ENCODE measurements at regions not wholly inside any gene's neighbourhood (a gene's known extent, or its start where the extent isn't known, plus 50 kb on each side); places are given as distances from the start of the nearest gene placed in this dataset.
A peak's percentile ranks its signal among the peaks of the same experiment; 100 is the strongest.
"Not testable (repeated sequence)": the region's sequence is repeated elsewhere in the genome, so short reads cannot be mapped to it uniquely, and the experiment has no call there.

DNA sequence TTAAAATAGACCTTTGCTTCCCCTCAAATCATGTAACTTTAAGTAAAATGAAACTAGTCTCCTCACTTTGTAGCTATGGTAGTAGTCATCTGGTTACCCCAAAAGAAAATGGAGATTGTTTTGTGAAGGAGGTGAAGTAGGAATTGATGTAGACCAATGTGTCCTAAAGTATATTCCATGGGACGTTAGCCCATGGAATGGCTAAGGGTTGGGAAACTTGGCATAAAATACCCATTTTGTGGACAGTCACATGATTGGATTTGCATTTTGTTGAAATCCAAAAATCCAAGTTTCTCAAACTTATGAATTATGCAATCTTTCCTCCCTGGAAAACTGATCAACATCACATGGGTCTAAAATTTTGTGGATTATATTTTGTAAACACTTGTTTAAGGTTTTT, 290.6 kb downstream of the OSTF1 start:
- Histone ChIP-seq H3K9ac (ENCODE audit: low read length) (no peak overlapping the region), H3K36me3 (ENCODE audit: control insufficient read depth, low read depth, low read length) (no peaks in the 10 kb centered on the region), H3K27me3 (ENCODE audit: control insufficient read depth, insufficient read depth, low read length) (no peaks in the 10 kb centered on the region), H3K4me3 (ENCODE audit: low read length) (no peak overlapping the region), H3K9me3 (ENCODE audit: control insufficient read depth, low read depth, low read length) (peaks cover 14% of the 10 kb centered on the region), H3K4me1 (ENCODE audit: control insufficient read depth, low read depth, low read length) (no peaks in the 10 kb centered on the region), H3K27ac (ENCODE audit: low read length) (no peak overlapping the region)

DNA sequence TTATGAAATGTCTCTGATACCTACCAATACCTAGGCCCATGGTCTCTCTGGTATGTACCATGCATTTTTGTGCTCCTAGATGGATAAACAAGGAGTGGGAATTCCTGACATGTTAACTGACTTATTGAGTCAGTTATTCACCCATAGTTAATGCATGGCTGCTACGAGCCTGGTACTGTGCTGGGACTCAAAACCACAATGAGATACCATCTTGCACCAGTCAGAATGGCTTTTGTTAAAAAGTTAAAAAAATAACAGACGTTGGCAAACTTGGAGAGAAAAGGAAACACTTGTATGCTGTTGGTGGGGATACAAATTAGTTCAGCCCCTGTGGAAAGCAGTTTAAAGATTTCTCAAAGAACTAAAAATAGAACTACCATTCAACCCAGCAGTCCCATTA, 293.8 kb downstream of the OSTF1 start:
- Histone ChIP-seq H3K9ac (ENCODE audit: low read length) (no peak overlapping the region), H3K27me3 (ENCODE audit: control insufficient read depth, insufficient read depth, low read length) (no peaks in the 10 kb centered on the region)

DNA sequence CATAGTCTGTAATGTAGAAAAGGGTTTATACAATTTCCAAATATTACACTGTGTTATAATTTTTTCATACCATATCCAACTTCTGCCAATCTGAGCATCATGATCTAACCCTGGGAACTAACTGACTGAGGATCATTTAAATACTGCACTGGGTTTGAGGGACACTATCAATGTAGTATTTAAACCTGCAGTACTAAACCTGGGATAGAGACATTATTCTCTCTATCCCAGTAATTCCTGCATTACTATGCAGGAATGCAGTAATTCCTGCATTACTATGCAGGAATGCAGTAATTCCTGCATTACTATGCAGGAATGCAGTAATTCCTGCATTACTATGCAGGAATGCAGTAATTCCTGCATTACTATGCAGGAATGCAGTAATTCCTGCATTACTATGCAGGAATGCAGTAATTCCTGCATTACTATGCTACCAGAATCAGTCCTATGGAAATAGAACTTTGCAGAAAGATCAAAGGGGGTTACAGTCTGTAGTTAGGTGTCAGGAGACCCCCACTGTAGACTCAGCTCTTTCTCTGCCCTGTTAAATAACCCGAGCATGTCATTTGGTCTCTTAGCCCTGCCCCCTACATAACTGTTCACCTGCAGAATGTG, 295.2 kb downstream of the OSTF1 start:
- peaks cover 31% of the 10 kb centered on the region for H3K9me3 ChIP-seq (ENCODE audit: control insufficient read depth, low read depth, low read length)
- H3K27me3 ChIP-seq (ENCODE audit: control insufficient read depth, insufficient read depth, low read length); H3K4me3 ChIP-seq (ENCODE audit: low read length); H3K9ac ChIP-seq (ENCODE audit: low read length); H3K4me1 ChIP-seq (ENCODE audit: control insufficient read depth, low read depth, low read length); H3K36me3 ChIP-seq (ENCODE audit: control insufficient read depth, low read depth, low read length): not testable (repeated sequence)
- peak overlapping the region; percentile 53 for H3K27ac ChIP-seq (ENCODE audit: low read length)

More for the DNA sequence above, 293.8 kb downstream of the OSTF1 start:
- Histone ChIP-seq H3K9me3 (ENCODE audit: control insufficient read depth, low read depth, low read length) (peaks cover 31% of the 10 kb centered on the region), H3K36me3 (ENCODE audit: control insufficient read depth, low read depth, low read length) (no peaks in the 10 kb centered on the region), H3K4me1 (ENCODE audit: control insufficient read depth, low read depth, low read length) (no peaks in the 10 kb centered on the region), H3K27ac (ENCODE audit: low read length) (no peak overlapping the region), H3K4me3 (ENCODE audit: low read length) (no peak overlapping the region)

DNA sequence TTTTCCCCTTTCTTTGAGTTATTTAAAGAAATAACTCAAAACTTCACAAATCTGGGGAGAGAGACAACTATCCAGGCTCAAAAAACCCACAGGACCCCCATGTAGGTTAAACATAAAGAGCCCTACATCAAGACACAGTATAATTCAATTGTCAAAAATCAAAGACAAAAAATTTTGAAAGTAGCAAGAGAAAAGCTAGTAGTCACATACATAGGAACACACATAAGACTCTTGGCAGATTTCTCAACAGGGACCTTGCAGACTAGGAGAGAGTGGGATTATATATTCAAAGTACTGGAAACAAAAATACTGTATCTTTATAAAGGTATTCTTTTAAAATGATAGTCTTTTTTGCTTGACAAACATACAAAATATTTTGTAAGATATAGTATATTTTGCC, 296.9 kb downstream of the OSTF1 start:
- Histone ChIP-seq H3K27me3 (ENCODE audit: control insufficient read depth, insufficient read depth, low read length) (no peaks in the 10 kb centered on the region), H3K9ac (ENCODE audit: low read length) (no peak overlapping the region), H3K36me3 (ENCODE audit: control insufficient read depth, low read depth, low read length) (no peaks in the 10 kb centered on the region), H3K4me1 (ENCODE audit: control insufficient read depth, low read depth, low read length) (no peaks in the 10 kb centered on the region), H3K9me3 (ENCODE audit: control insufficient read depth, low read depth, low read length) (peaks cover 31% of the 10 kb centered on the region), H3K4me3 (ENCODE audit: low read length) (no peak overlapping the region), H3K27ac (ENCODE audit: low read length) (no peak overlapping the region)

DNA sequence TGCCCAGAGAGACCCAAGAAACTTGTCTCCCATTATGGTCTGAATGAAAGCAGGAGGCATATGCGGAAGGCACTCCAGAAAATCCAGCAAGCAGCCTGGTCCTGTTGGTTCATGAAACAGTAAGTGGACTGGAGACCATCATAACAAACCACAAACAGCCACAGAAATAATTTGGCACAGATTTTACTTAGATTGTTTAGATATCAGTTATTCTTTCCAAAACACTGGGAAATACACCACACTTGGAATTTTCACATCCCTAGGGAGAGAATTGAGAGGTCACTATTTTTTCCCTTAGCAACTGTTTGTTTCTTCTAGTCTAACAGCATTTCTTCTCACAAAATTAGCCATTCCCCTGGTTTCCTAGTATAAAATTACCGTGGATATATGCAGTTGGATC, 300.8 kb downstream of the OSTF1 start:
- no peak overlapping the region for H3K9ac ChIP-seq (ENCODE audit: low read length)
- H3K36me3 ChIP-seq (ENCODE audit: control insufficient read depth, low read depth, low read length), result no peaks in the 10 kb centered on the region
- H3K4me1 ChIP-seq (ENCODE audit: control insufficient read depth, low read depth, low read length), result no peaks in the 10 kb centered on the region
- H3K27ac ChIP-seq (ENCODE audit: low read length), result no peak overlapping the region
- H3K9me3 ChIP-seq (ENCODE audit: control insufficient read depth, low read depth, low read length), result peaks cover 16% of the 10 kb centered on the region
- no peak overlapping the region for H3K4me3 ChIP-seq (ENCODE audit: low read length)
- no peaks in the 10 kb centered on the region for H3K27me3 ChIP-seq (ENCODE audit: control insufficient read depth, insufficient read depth, low read length)

DNA sequence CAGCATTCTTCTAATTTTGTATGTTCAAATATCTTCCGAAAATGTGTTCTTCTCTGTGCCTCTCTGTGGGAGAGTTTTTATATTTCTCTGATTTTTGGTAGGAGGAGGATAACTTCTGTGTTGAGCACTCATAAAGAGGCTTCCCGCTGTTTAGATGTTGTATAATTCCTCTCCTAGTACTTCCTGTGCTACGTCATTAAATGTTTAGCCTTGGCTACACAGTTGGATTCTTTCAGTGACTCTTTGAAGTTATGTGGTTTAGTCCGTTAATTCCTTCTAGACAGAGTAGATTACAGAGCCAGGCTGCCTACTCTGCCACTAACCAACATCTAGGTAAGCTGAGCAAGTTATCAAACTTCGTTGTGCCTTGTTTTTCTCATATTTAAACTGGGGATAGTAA, 302.6 kb downstream of the OSTF1 start:
- Histone ChIP-seq H3K9me3 (ENCODE audit: control insufficient read depth, low read depth, low read length) (no peaks in the 10 kb centered on the region), H3K4me1 (ENCODE audit: control insufficient read depth, low read depth, low read length) (no peaks in the 10 kb centered on the region), H3K27ac (ENCODE audit: low read length) (no peak overlapping the region), H3K4me3 (ENCODE audit: low read length) (no peak overlapping the region), H3K27me3 (ENCODE audit: control insufficient read depth, insufficient read depth, low read length) (no peaks in the 10 kb centered on the region), H3K36me3 (ENCODE audit: control insufficient read depth, low read depth, low read length) (no peaks in the 10 kb centered on the region), H3K9ac (ENCODE audit: low read length) (no peak overlapping the region)

DNA sequence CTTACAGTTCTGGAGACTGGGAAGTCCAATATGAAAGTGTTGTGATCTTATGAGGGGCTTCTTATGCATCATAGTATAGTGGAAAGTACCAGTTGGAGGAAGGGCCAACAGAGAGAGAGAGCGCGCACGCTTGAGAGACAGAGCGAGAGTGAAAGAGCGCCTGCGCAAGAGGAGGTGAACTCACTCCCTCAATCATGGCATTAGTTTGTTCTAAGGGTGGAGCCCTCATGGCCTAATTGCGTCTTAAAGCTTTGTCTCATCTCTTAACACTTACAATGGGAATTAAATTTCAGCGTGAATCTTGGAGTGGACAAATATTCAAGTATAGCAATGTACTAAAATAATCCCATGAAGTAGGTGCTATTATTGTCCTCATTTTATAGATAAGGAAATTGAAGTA, 303.2 kb downstream of the OSTF1 start:
- Histone ChIP-seq H3K4me1 (ENCODE audit: control insufficient read depth, low read depth, low read length) (no peaks in the 10 kb centered on the region), H3K9ac (ENCODE audit: low read length) (no peak overlapping the region), H3K9me3 (ENCODE audit: control insufficient read depth, low read depth, low read length) (no peaks in the 10 kb centered on the region), H3K27ac (ENCODE audit: low read length) (no peak overlapping the region), H3K4me3 (ENCODE audit: low read length) (no peak overlapping the region), H3K36me3 (ENCODE audit: control insufficient read depth, low read depth, low read length) (no peaks in the 10 kb centered on the region), H3K27me3 (ENCODE audit: control insufficient read depth, insufficient read depth, low read length) (no peaks in the 10 kb centered on the region)

GRCh38 chr9:75395336-75395735, 307.0 kb downstream of the OSTF1 start:
- H3K27me3 ChIP-seq (ENCODE audit: control insufficient read depth, insufficient read depth, low read length), result no peaks in the 10 kb centered on the region
- H3K9ac ChIP-seq (ENCODE audit: low read length), result no peak overlapping the region
- no peaks in the 10 kb centered on the region for H3K9me3 ChIP-seq (ENCODE audit: control insufficient read depth, low read depth, low read length)
- H3K4me1 ChIP-seq (ENCODE audit: control insufficient read depth, low read depth, low read length), result no peaks in the 10 kb centered on the region
- H3K4me3 ChIP-seq (ENCODE audit: low read length), result no peak overlapping the region
- no peaks in the 10 kb centered on the region for H3K36me3 ChIP-seq (ENCODE audit: control insufficient read depth, low read depth, low read length)
- no peak overlapping the region for H3K27ac ChIP-seq (ENCODE audit: low read length)

GRCh38 chr9:75397836-75398235, 309.5 kb downstream of the OSTF1 start:
- Histone ChIP-seq H3K9me3 (ENCODE audit: control insufficient read depth, low read depth, low read length) (no peaks in the 10 kb centered on the region), H3K27me3 (ENCODE audit: control insufficient read depth, insufficient read depth, low read length) (no peaks in the 10 kb centered on the region), H3K9ac (ENCODE audit: low read length) (no peak overlapping the region), H3K4me3 (ENCODE audit: low read length) (no peak overlapping the region), H3K4me1 (ENCODE audit: control insufficient read depth, low read depth, low read length) (no peaks in the 10 kb centered on the region), H3K27ac (ENCODE audit: low read length) (no peak overlapping the region), H3K36me3 (ENCODE audit: control insufficient read depth, low read depth, low read length) (no peaks in the 10 kb centered on the region)

DNA sequence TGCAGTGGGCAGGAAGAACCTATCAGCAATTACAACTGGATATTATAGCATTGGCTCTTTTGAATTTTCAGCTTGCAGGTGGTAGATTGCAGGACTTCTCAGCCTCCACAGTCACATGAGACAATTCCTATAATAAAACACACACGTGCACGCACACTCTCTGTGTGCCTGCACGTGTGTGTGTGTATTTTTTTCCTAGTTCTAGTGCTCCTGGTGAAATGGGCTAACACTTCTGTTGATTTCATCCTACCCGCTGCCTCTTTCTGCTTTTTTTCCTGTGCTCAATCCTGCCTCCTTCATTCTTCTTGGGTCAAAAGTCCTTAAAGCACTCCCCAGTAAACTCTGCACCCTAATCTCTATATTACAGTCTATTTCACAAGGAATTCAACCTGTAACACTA, 320.1 kb downstream of the OSTF1 start:
- no peak overlapping the region for H3K27ac ChIP-seq (ENCODE audit: low read length)
- no peaks in the 10 kb centered on the region for H3K4me1 ChIP-seq (ENCODE audit: control insufficient read depth, low read depth, low read length)
- H3K4me3 ChIP-seq (ENCODE audit: low read length), result no peak overlapping the region
- H3K36me3 ChIP-seq (ENCODE audit: control insufficient read depth, low read depth, low read length), result no peaks in the 10 kb centered on the region
- no peak overlapping the region for H3K9ac ChIP-seq (ENCODE audit: low read length)
- no peaks in the 10 kb centered on the region for H3K27me3 ChIP-seq (ENCODE audit: control insufficient read depth, insufficient read depth, low read length)
- H3K9me3 ChIP-seq (ENCODE audit: control insufficient read depth, low read depth, low read length), result no peaks in the 10 kb centered on the region

DNA sequence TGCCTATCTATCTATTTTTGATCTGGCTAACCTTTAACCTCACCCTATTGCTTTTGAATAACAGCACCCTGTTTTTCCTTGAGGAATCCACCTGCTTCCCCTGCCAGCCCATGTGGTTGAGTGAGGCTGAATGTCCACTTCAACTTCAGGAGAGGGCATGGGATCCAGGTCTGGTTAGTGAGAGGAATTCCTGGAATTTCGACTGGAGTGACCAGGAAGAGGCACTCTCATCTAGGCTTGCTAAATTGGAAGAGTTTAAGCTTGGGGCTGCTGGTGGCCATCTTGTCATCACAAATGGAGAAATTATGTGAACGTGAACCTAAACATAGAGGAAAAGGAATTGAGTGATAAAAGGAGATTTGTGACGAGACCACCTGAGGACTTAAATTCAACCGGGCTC, 322.1 kb downstream of the OSTF1 start:
- Histone ChIP-seq H3K4me1 (ENCODE audit: control insufficient read depth, low read depth, low read length) (peaks cover 7% of the 10 kb centered on the region), H3K27ac (ENCODE audit: low read length) (no peak overlapping the region)

GRCh38 chr9:75414371-75415160, 326.3 kb downstream of the OSTF1 start:
- Histone ChIP-seq H3K27ac (ENCODE audit: low read length) (no peak overlapping the region), H3K9me3 (ENCODE audit: control insufficient read depth, low read depth, low read length) (no peaks in the 10 kb centered on the region), H3K36me3 (ENCODE audit: control insufficient read depth, low read depth, low read length) (no peaks in the 10 kb centered on the region), H3K4me1 (ENCODE audit: control insufficient read depth, low read depth, low read length) (peaks cover 7% of the 10 kb centered on the region), H3K4me3 (ENCODE audit: low read length) (no peak overlapping the region), H3K27me3 (ENCODE audit: control insufficient read depth, insufficient read depth, low read length) (no peaks in the 10 kb centered on the region), H3K9ac (ENCODE audit: low read length) (no peak overlapping the region)

More for the DNA sequence above, 322.1 kb downstream of the OSTF1 start:
- Histone ChIP-seq H3K36me3 (ENCODE audit: control insufficient read depth, low read depth, low read length) (no peaks in the 10 kb centered on the region), H3K9me3 (ENCODE audit: control insufficient read depth, low read depth, low read length) (no peaks in the 10 kb centered on the region), H3K9ac (ENCODE audit: low read length) (no peak overlapping the region), H3K27me3 (ENCODE audit: control insufficient read depth, insufficient read depth, low read length) (no peaks in the 10 kb centered on the region), H3K4me3 (ENCODE audit: low read length) (no peak overlapping the region)

Data from iPS-18a (cell line).